ENCODE measurements at regions not wholly inside any gene's neighbourhood (a gene's known extent, or its start where the extent isn't known, plus 50 kb on each side); places are given as distances from the start of the nearest gene placed in this dataset.

DNA sequence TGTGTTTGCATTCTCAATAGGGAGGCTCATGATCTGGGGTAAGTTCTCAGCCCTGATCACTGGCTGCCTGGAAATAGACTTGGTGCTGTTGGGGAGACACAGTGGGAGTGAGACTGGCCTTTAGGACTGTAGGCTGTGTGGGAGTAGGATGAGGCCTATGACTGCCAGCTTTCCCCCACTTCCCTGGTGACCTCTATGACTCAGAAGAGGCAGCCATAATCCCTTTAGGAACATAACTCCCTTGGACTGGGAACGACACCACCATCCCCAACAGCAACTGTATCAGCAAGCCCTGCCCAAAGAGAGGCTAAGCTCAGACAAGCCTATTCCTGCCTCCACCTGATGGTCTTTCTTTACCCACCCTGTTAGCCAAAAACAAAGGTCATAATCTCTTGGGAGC, 91.3 kb downstream of the SUCNR1 start:
- TF ChIP-seq, protein P1, sequence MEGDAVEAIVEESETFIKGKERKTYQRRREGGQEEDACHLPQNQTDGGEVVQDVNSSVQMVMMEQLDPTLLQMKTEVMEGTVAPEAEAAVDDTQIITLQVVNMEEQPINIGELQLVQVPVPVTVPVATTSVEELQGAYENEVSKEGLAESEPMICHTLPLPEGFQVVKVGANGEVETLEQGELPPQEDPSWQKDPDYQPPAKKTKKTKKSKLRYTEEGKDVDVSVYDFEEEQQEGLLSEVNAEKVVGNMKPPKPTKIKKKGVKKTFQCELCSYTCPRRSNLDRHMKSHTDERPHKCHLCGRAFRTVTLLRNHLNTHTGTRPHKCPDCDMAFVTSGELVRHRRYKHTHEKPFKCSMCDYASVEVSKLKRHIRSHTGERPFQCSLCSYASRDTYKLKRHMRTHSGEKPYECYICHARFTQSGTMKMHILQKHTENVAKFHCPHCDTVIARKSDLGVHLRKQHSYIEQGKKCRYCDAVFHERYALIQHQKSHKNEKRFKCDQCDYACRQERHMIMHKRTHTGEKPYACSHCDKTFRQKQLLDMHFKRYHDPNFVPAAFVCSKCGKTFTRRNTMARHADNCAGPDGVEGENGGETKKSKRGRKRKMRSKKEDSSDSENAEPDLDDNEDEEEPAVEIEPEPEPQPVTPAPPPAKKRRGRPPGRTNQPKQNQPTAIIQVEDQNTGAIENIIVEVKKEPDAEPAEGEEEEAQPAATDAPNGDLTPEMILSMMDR (IDR thresholded peaks at IDR 0.05; ENCODE audit: borderline replicate concordance, extremely low read depth, low read length, poor library complexity, severe bottlenecking) = no peak
- no peak for TF ChIP-seq EZH2 (IDR thresholded peaks at IDR 0.05; ENCODE audit: borderline replicate concordance, low read depth, low read length, severe bottlenecking)
- Histone ChIP-seq H3K27ac (ENCODE audit: low read length) (no peak overlapping the region), H3K79me2 (ENCODE audit: insufficient read depth, low read length) (no peaks in the 10 kb centered on the region), H3K9ac (ENCODE audit: low read depth, low read length) (no peak overlapping the region), H2AFZ (ENCODE audit: low read depth, low read length) (no peak overlapping the region), H3K9me3 (ENCODE audit: insufficient read depth, low read length, severe bottlenecking) (no peaks in the 10 kb centered on the region), H3K4me2 (ENCODE audit: insufficient read depth, low read length) (no peak overlapping the region), H4K20me1 (ENCODE audit: insufficient read depth, low read length) (no peaks in the 10 kb centered on the region), H3K4me3 (ENCODE audit: low read depth in 1 of 2, low read length in 2 of 2) (no peak overlapping the region), H3K36me3 (ENCODE audit: insufficient read depth, low read length) (no peaks in the 10 kb centered on the region), H3K27me3 (ENCODE audit: insufficient read depth, low read length, poor library complexity) (no peaks in the 10 kb centered on the region), H3K4me1 (ENCODE audit: insufficient read depth, low read length) (no peaks in the 10 kb centered on the region)
- no peak for DNase-seq
- no peak for ATAC-seq (ENCODE audit: insufficient read depth, low read depth)

DNA sequence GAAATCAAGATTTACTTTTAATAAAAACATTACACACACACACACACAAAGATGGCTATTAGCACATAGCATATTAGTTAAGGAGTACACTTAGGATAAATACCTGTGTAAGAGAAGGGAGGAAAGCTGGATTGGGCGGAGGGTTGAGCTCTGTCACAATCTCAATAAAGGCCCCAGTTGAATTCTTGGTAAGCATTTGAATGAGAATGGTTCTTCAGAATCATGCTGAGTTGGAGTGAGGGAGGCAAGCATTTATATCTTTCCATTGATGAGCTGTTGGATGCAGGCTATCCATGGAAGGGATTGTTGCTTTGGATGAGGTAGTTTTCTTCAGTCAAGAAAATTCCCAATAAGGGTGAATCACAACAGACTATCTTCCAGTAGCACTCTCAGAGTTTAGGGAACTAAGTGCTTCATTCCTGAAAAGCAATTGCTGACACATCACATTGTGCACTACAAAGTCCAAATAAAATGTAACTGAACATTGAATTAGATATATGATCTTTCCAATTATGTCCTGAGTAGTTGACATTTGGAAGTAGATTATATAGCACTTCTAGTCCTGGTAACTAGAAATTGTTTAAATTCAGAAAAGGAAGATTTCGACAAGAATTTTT, 95.7 kb downstream of the SUCNR1 start:
- H3K27me3 ChIP-seq (ENCODE audit: insufficient read depth, low read length, poor library complexity) = no peaks in the 10 kb centered on the region
- no peaks in the 10 kb centered on the region for H3K4me1 ChIP-seq (ENCODE audit: insufficient read depth, low read length)
- H3K4me3 ChIP-seq (ENCODE audit: low read depth in 1 of 2, low read length in 2 of 2) = no peak overlapping the region
- no peak overlapping the region for H3K27ac ChIP-seq (ENCODE audit: low read length)
- no peak overlapping the region for H3K4me2 ChIP-seq (ENCODE audit: insufficient read depth, low read length)
- H2AFZ ChIP-seq (ENCODE audit: low read depth, low read length) = no peak overlapping the region
- H4K20me1 ChIP-seq (ENCODE audit: insufficient read depth, low read length) = no peaks in the 10 kb centered on the region
- ATAC-seq (ENCODE audit: insufficient read depth, low read depth) (no peak), DNase-seq (no peak)
- TF ChIP-seq EZH2 (IDR thresholded peaks at IDR 0.05; ENCODE audit: borderline replicate concordance, low read depth, low read length, severe bottlenecking) = no peak
- TF ChIP-seq, protein P1 (IDR thresholded peaks at IDR 0.05; ENCODE audit: borderline replicate concordance, extremely low read depth, low read length, poor library complexity, severe bottlenecking) = no peak
- no peaks in the 10 kb centered on the region for H3K36me3 ChIP-seq (ENCODE audit: insufficient read depth, low read length)
- H3K9me3 ChIP-seq (ENCODE audit: insufficient read depth, low read length, severe bottlenecking) = no peaks in the 10 kb centered on the region
- H3K79me2 ChIP-seq (ENCODE audit: insufficient read depth, low read length) = no peaks in the 10 kb centered on the region
- H3K9ac ChIP-seq (ENCODE audit: low read depth, low read length) = no peak overlapping the region

DNA sequence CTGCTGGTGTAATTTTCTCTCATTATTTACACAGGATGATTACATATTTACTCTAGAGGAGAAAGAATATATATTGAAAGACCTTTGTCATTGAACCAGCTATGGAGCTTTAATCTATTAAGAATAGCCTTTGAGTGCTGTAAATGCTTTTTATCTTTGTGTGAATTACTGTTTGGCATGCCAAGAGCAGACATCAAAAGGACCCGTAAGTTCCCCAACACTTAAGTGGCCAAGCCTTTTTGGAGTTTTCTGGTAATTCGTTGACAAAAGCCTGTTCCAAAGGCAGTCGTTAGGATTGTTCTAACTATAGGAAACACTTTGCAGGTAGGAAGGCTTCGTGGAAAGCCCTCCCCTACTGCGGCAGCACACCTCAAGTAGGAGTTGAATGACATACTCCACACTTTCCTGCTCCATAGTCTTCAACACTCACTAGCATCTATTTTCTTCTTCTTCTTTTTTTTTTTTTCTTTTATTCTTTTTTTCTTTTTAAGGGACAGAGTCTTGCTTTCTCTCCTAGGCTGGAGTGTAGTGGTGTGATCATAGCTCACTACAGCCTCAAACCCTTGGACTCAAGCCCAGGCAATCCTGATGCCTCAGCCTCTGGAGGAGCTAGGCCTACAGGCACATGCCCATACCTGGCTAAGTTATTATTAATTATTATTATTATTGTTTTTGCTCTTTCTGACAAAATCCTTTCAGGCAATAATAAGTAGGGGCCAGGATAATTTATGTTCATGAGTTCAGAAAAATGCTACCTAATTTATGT, 98.6 kb downstream of the SUCNR1 start:
- no peaks in the 10 kb centered on the region for H3K4me1 ChIP-seq (ENCODE audit: insufficient read depth, low read length)
- no peak for DNase-seq
- no peak overlapping the region for H3K4me2 ChIP-seq (ENCODE audit: insufficient read depth, low read length)
- H2AFZ ChIP-seq (ENCODE audit: low read depth, low read length) = no peak overlapping the region
- no peak overlapping the region for H3K27ac ChIP-seq (ENCODE audit: low read length)
- no peaks in the 10 kb centered on the region for H3K9me3 ChIP-seq (ENCODE audit: insufficient read depth, low read length, severe bottlenecking)
- no peaks in the 10 kb centered on the region for H4K20me1 ChIP-seq (ENCODE audit: insufficient read depth, low read length)
- H3K79me2 ChIP-seq (ENCODE audit: insufficient read depth, low read length) = no peaks in the 10 kb centered on the region
- TF ChIP-seq, protein P1 (IDR thresholded peaks at IDR 0.05; ENCODE audit: borderline replicate concordance, extremely low read depth, low read length, poor library complexity, severe bottlenecking) = no peak
- no peak for TF ChIP-seq EZH2 (IDR thresholded peaks at IDR 0.05; ENCODE audit: borderline replicate concordance, low read depth, low read length, severe bottlenecking)
- no peak overlapping the region for H3K4me3 ChIP-seq (ENCODE audit: low read depth in 1 of 2, low read length in 2 of 2)
- no peak for ATAC-seq (ENCODE audit: insufficient read depth, low read depth)
- no peaks in the 10 kb centered on the region for H3K36me3 ChIP-seq (ENCODE audit: insufficient read depth, low read length)
- H3K9ac ChIP-seq (ENCODE audit: low read depth, low read length) = no peak overlapping the region
- no peaks in the 10 kb centered on the region for H3K27me3 ChIP-seq (ENCODE audit: insufficient read depth, low read length, poor library complexity)

Data from DND-41 (cell line).